ENCODE measurements at regions not wholly inside any gene's neighbourhood (a gene's known extent, or its start where the extent isn't known, plus 50 kb on each side); places are given as distances from the start of the nearest gene placed in this dataset.

DNA sequence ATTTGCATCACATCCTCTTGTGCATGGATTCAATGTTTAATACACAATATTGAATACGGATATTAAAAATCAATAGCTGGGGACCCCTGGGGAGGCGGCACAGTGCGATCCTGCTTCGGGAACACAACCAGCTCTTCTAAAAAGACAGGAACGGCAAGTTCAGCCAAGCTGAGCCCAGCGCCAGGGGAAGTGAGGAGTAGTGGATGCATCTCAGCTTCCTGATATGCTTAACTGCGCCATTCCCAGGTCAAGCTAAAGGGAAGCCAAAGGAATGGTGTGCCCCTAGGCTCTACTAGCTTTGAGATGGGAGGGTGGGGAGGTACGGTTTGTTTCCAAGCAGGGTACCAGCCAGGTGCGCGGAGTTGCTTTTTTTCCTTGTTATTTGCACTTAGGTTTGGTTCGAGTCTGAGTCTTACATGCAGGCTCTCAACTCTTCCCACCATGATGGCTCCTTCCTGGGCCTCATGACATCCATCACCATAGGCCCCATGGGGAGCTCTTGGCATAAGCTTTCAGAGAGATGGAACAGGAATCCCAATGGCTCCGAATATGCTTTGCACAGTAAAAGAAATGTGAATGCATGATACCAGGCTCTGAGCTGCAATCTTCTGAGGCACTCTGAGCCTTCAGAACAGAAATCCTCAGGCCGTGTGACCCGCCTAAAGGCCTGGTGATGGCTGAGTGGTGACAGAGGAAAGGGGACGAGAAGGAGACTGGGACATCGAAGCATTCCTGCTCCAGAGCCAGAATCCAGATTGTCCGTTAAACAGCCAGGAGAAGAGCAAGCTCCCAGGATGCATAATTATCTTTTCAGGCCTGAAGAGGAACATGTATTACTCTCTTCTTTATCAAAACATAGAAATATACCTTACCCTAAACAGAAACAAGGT lies 51.8 kb upstream of the BCOR start:
- no peak for DNase-seq (ENCODE audit: low read depth in 2 of 2)

DNA sequence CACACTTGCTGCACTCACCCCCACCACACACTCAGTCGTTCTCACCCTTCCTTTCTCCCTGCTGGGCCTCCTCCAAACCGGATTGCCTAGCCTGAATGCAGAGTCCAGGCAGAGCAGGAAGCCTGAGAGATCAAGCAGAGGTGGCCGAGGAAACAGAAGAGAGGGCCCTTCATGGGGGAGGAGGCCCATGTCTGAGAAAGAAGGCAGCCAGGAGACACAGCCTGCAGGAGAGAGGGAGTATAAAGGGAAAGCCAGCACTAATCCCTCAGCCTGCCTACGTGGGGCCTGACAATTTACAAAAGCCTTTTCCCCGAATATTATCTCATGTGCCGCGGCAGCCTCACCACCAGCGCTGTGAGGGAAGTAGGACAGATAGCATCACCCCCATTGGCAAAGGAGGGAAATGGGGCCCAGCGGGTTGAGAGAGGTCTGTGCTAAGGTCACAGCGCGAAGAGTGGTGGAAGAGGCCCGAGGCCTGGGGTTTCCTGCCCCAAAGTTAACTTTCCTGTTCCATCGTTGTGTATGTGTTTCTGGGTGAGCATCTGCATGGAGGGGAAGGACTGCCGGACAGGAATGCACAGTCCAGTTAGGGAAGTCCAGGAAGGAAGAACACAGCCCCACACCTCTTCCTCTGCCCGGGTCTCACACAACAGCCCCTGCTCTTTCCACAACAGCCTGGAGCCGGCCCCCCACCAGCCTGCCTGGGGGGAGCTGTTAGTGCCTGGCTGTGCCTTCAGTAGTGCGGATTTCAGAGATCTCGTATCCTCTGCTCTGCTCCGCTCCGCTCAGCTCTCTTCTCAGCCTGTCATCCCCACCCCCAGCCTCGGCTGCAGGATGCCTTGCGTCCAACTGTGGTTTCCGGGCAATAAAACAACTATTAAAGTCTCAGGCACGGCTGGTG lies 50.9 kb upstream of the BCOR start:
- no peak for DNase-seq (ENCODE audit: low read depth in 2 of 2)

GRCh38 chrX:40147971-40148370 lies 50.2 kb upstream of the BCOR start:
- DNase-seq (ENCODE audit: low read depth in 2 of 2): no peak

Measured in stimulated activated CD8-positive, alpha-beta memory T cell treated with anti-CD3 and anti-CD28 coated beads, Interleukin-2, amount 100 ng/mL, for 1 hour (primary cell).